Cerebellar cortex (tissue), 1 donor: ENCODE measurements at regions not wholly inside any gene's neighbourhood (a gene's known extent, or its start where the extent isn't known, plus 50 kb on each side); places are given as distances from the start of the nearest gene placed in this dataset.

Source experiments
- DNase-seq: peaks from one replicate; pipeline ENCODE4 v3.0.0-alpha.2; 2015; ENCODE audit warnings: low spot score

DNA sequence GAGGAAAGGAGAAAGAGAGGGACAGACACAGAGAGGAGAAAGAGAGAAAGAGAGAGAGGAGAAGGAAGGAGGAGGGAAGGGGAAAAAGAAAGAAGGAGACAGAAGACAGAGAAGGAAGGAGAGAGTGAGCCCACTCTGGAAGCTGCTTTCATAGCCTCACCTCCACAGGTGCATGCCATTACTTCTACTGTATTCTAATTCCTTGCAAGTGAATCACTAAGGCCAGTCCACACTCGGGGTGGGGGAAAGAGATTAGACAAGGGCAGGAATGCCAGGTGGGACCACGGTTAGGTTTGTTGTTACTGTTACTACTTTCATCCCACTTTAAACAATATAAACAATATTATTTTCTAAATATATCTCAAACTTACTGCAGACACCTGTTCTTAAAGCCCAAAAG lies 684.5 kb upstream of the ARGLU1 start:
- DNase-seq = no peak

GRCh38 chr13:107252021-107252420 lies 684.1 kb upstream of the ARGLU1 start:
- no peak for DNase-seq

GRCh38 chr13:107251341-107251740 lies 683.4 kb upstream of the ARGLU1 start:
- no peak for DNase-seq

GRCh38 chr13:107250628-107251027 lies 682.7 kb upstream of the ARGLU1 start:
- no peak for DNase-seq

GRCh38 chr13:107244241-107244640 lies 676.3 kb upstream of the ARGLU1 start:
- DNase-seq = no peak

- no peak for DNase-seq
Measured at GRCh38 chr13:107242138-107242537, 674.2 kb upstream of the ARGLU1 start.

DNA sequence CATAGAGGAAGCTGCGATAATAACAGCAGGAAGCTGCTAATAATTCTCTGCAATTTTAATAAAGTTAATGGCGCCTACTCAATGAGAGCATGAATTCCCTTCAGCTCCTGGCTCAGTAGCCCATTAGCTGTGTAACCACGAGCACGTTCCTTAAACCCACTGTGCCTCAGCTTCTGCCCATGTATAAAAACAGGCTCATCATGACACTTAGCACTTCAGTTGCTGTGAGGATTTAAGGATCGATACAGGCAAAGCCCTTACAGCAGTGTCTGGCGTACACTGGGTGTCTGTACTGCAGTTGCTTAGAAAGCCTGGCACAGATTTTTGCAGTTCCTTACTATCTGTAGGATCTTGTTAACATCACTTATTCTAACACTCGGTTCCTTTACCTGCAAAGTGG lies 673.4 kb upstream of the ARGLU1 start:
- no peak for DNase-seq

- DNase-seq = no peak
Measured at GRCh38 chr13:107239213-107239612, 671.3 kb upstream of the ARGLU1 start.

GRCh38 chr13:107238262-107238981 lies 670.5 kb upstream of the ARGLU1 start:
- no peak for DNase-seq

- peak; percentile 50 for DNase-seq
Measured at GRCh38 chr13:107234319-107235073, 666.6 kb upstream of the ARGLU1 start.

DNA sequence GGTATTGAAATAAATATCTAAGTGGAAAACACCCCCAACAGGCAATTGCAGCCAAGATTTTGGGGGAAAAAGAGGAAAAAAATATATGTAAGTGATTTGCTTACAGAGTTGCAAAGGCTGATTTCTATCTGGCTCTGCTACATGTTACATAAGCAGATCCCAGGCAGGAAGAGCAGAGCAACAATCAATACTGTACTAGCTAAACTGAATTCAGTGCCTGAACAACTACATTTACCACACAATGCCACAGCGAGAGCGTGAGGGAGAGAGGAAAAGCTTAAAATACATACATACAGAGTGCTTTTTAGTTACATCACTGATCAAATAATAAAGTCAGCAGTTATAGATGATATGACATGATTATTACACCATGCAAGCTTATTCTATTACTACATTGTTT lies 665.6 kb upstream of the ARGLU1 start:
- DNase-seq = peak; percentile 52

DNA sequence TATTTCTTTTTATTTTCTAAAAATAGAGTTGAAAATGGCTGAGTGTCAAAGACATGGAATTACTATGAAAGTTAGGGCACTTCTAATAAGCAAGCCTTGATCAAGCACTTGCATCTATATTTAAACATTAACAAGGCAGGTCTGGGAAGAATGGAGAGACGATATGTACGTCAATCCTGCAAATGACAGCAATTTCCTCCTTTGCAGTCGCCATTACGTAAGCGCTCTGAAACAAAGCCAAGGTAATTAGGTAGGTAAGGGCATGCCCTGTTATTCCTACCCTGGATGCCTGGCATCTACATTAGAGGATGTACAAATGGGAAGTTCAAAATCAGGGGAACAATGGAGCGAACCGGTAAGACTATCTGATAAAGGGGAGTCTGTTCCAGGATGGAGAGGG lies 664.0 kb upstream of the ARGLU1 start:
- DNase-seq = no peak

- DNase-seq = no peak
Measured at GRCh38 chr13:107223867-107224266, 655.9 kb upstream of the ARGLU1 start.

DNA sequence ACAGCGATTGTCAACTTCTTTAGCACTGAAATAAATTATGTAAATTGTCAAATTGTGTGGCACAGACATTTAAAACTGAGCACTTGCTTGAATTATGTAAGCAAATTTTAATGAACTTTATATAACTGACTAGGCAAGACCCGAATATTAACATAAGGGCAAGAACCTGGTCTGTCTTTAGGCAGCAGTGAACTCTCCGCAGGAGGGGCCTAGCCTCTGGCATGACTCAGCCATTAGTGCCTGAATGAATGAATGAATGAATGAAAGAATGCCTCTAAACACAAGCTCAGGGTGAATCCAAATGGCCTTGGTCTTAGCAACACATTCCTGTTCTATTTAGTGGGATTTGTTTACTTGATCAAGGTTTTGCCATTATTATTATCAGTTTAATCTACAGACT lies 654.7 kb upstream of the ARGLU1 start:
- DNase-seq = no peak

DNA sequence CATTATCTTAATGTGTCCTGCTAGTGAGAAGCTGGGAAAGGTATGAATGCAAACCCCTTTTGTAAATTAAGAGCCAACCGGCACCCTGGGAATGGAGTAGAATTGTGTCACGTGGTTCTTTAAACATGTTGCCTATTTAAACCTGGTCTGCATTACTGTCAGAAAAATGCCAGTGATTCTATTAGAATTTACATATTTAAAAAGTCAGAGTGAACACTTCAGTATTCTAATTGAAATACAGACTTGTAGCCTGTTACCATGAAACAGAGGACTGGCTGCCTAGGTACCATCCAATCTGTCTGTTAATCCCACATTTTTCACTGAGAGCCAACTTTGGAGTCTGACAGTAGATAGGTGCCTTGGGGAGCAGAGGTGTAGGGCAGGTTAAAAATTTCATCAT lies 652.3 kb upstream of the ARGLU1 start:
- DNase-seq = no peak

- DNase-seq = peak; percentile 31
Measured at GRCh38 chr13:107217251-107217650, 649.3 kb upstream of the ARGLU1 start.

- DNase-seq = peak; percentile 68
Measured at GRCh38 chr13:107216046-107216755, 648.3 kb upstream of the ARGLU1 start.

DNA sequence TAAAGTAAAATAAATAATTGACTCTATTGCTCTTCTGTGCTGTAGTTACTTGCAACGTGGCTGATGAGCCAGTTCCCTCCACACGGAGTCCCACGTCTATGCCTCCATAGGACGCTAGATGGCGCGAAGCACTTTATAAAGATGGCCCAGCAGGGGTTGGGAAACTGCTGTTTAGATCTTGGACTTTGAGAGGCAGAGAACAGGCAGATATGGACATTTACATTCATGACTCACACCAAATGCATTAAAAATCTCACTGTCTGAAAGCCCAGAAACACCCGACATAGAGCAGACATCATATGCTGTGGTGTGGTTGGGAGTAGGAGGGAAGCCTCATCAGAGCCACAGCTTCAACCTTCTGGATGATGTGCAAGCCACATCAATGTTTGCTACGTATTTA lies 643.1 kb upstream of the ARGLU1 start:
- peak; percentile 89 for DNase-seq

DNA sequence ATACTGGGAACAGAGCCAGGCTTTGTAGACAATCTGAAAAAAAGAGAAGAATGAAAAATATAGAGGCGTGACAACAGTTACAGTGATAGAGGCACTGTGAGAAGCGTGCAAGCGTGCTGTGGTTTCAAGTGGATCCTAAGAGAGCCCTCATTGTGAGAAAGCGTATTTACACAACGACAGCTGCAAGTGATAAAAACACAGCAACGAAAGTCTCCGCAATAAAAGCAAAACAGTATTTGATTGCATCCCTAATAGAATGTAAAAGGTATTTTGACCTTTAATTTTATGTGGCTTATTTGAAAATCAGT lies 642.7 kb upstream of the ARGLU1 start:
- DNase-seq = no peak

DNA sequence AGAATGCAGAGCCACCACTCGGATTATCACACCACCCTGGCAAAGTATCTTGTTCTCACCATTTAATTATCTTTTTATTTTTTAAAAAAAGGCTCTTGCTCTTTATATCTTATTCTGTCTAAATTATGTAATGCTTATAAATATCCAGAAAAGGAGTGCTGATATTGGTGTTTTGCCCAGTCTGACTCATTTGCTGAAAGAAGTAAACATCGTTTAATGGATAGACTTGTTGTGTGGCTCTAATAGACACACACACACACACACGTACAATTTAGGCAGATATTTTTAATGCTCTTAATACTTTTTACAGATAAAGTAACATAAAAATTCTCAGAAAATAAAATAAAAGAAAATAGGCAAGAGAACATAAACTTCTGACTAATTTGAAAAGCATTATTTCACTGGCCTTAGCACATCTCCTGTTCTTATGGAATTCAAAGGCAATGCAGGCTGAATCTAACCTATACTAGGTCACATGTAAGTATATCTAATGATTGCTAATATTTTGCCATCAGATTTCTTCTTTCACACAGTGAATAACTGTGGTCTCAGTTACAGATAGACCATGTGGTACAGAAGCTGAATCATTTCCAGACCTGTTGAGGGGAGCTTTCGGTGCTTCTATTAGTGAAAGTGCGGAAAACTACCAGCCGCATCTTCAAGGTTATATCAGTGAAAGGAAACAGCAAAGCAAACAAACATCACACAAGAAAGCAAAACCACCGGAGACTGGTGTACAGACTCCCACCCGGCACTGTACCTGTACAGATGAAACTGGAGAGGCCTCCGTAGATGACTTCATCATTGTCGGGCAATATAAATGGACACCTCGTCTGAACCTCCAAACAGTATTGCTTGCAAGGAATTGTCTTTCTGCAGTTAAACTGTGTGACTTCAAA lies 642.1 kb upstream of the ARGLU1 start:
- no peak for DNase-seq

GRCh38 chr13:107208889-107209288 lies 641.0 kb upstream of the ARGLU1 start:
- DNase-seq = no peak
